Vagina (tissue), 2 donors: ENCODE measurements at regions not wholly inside any gene's neighbourhood (a gene's known extent, or its start where the extent isn't known, plus 50 kb on each side); places are given as distances from the start of the nearest gene placed in this dataset.

Source experiments
- CTCF ChIP-seq, 3 experiments: fragments of 450-650 bp in 2 of 3; fragments of 200-600 bp in 1 of 3; sonication (generic) in 1 of 3; IDR thresholded peaks; one replicate each; pipeline ENCODE4 v1.5.1; 2017 to 2019; ENCODE audit warnings: antibody characterized with exemption in 3 of 3, mild to moderate bottlenecking in 2 of 3, moderate library complexity in 2 of 3
- POLR2A ChIP-seq, 2 donors: fragments of 450-650 bp; IDR thresholded peaks; one replicate each; pipeline ENCODE4 v1.6.1; 2017; ENCODE audit warnings: antibody characterized with exemption in 2 of 2, mild to moderate bottlenecking in 2 of 2, moderate library complexity in 2 of 2
- POLR2AphosphoS5 ChIP-seq, 2 donors: sonication (generic); formaldehyde crosslinking; IDR thresholded peaks; one replicate each; pipeline ENCODE4 v1.9.0; 2017; ENCODE audit warnings: antibody characterized with exemption in 2 of 2, mild to moderate bottlenecking in 2 of 2, low read depth in 1 of 2; ENCODE audit not compliant: insufficient read depth in 1 of 2

DNA sequence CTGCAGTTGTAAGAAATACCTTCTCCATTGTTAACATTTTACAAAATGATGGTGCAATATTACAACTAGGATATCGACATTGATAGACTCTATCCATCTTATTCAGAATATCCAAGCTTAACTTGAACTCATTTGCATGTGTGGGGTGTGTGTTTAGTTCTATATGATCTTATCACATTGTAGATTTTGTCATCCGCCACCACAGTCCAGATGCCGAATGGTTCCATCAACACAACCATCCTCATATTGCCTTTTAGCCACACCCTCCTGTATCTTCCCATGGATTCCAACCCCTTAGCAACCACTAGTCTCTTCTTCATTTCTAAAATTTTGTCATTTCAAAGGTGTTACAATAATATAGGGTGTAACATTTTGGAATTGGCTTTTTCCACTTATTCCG is 452.9 kb upstream of the AKR1E2 start:
- TF ChIP-seq CTCF (IDR thresholded peaks at IDR 0.05) (no peak), POLR2A (IDR thresholded peaks at IDR 0.05) (no peak), POLR2AphosphoS5 (IDR thresholded peaks at IDR 0.05; ENCODE audit: insufficient read depth in 1 of 2, low read depth in 1 of 2) (no peak)
